H9 (cell line): ENCODE measurements at regions not wholly inside any gene's neighbourhood (a gene's known extent, or its start where the extent isn't known, plus 50 kb on each side); places are given as distances from the start of the nearest gene placed in this dataset.

Source experiments
- DNase-seq: peaks from one replicate; pipeline ENCODE4 v3.0.0-alpha.2; 2017
- H2AFZ ChIP-seq: one replicate; pipeline ENCODE4 v1.6.1; 2013; ENCODE audit warnings: mild to moderate bottlenecking, low read length, control low read depth, moderate library complexity
- H2AK5ac ChIP-seq: 2 replicates; pipeline ENCODE4 v1.6.1; 2013; ENCODE audit warnings: low read length, control low read depth, mixed read lengths; ENCODE audit not compliant: insufficient read length
- H2BK120ac ChIP-seq: one replicate; pipeline ENCODE4 v1.6.1; 2013; ENCODE audit warnings: low read depth, mild to moderate bottlenecking, low read length, control low read depth, inconsistent platforms; ENCODE audit not compliant: poor library complexity, severe bottlenecking
- H2BK12ac ChIP-seq: 2 replicates; pipeline ENCODE4 v1.6.1; 2013; ENCODE audit warnings: low read length, control low read depth, mixed read lengths, low read depth; ENCODE audit not compliant: insufficient read length
- H2BK15ac ChIP-seq: 2 replicates; pipeline ENCODE4 v1.6.1; 2013; ENCODE audit warnings: low read depth, low read length, control low read depth
- H2BK20ac ChIP-seq: one replicate; pipeline ENCODE4 v1.6.1; 2013; ENCODE audit warnings: low read depth, mild to moderate bottlenecking, low read length, control low read depth, inconsistent platforms; ENCODE audit not compliant: poor library complexity, severe bottlenecking
- H2BK5ac ChIP-seq: 2 replicates; pipeline ENCODE4 v1.6.1; 2013; ENCODE audit warnings: low read length, control low read depth, mixed read lengths; ENCODE audit not compliant: insufficient read length
- H3K14ac ChIP-seq: 2 replicates; pipeline ENCODE4 v1.6.1; 2013; ENCODE audit warnings: low read length, control low read depth; ENCODE audit not compliant: insufficient read depth
- H3K18ac ChIP-seq: 2 replicates; pipeline ENCODE4 v1.6.1; 2013; ENCODE audit warnings: low read depth, mild to moderate bottlenecking, mixed read lengths, low read length, control low read depth; ENCODE audit not compliant: insufficient read length
- H3K23ac ChIP-seq: 2 replicates; pipeline ENCODE4 v1.6.1; 2013; ENCODE audit warnings: low read length, control low read depth, mixed read lengths, low read depth; ENCODE audit not compliant: insufficient read length
- H3K23me2 ChIP-seq: 2 replicates; pipeline ENCODE4 v1.6.1; 2013; ENCODE audit warnings: low read depth, mild to moderate bottlenecking, mixed read lengths, low read length, control low read depth; ENCODE audit not compliant: insufficient read length, poor library complexity, severe bottlenecking
- H3K27ac ChIP-seq: 2 replicates; pipeline ENCODE4 v1.5.1; 2013; ENCODE audit warnings: low read length, control low read depth, mixed read lengths, low read depth; ENCODE audit not compliant: insufficient read length
- H3K27me3 ChIP-seq: 2 replicates; pipeline ENCODE4 v1.6.1; 2013; ENCODE audit warnings: low read length, control low read depth, inconsistent platforms; ENCODE audit not compliant: insufficient read depth
- H3K4ac ChIP-seq: 2 replicates; pipeline ENCODE4 v1.6.1; 2013; ENCODE audit warnings: low read depth, mild to moderate bottlenecking, control low read depth, inconsistent platforms, low read length, moderate library complexity
- H3K4me1 ChIP-seq: 2 replicates; pipeline ENCODE4 v1.6.1; 2013; ENCODE audit warnings: low read length, control low read depth, inconsistent platforms; ENCODE audit not compliant: insufficient read depth
- H3K4me2 ChIP-seq: 2 replicates; pipeline ENCODE4 v1.6.1; 2013; ENCODE audit warnings: low read length, control low read depth, mixed read lengths; ENCODE audit not compliant: insufficient read length, insufficient read depth
- H3K56ac ChIP-seq: 2 replicates; pipeline ENCODE4 v1.6.1; 2013; ENCODE audit warnings: low read depth, mild to moderate bottlenecking, mixed read lengths, low read length, control low read depth; ENCODE audit not compliant: insufficient read length
- H3K79me1 ChIP-seq: 2 replicates; pipeline ENCODE4 v1.6.1; 2013; ENCODE audit warnings: low read depth, mild to moderate bottlenecking, moderate library complexity, low read length, control low read depth, inconsistent platforms; ENCODE audit not compliant: insufficient read depth, poor library complexity, severe bottlenecking
- H3K79me2 ChIP-seq: 2 replicates; pipeline ENCODE4 v1.6.1; 2013; ENCODE audit warnings: low read length, control low read depth, inconsistent platforms; ENCODE audit not compliant: insufficient read depth
- H3K9ac ChIP-seq: 2 replicates; pipeline ENCODE4 v1.6.1; 2013; ENCODE audit warnings: low read length, control low read depth, mixed read lengths; ENCODE audit not compliant: insufficient read length; ENCODE audit errors: extremely low read depth
- H3K9me3 ChIP-seq: one replicate; pipeline ENCODE4 v1.6.1; 2013; ENCODE audit warnings: low read depth, low read length, inconsistent platforms; ENCODE audit not compliant: control insufficient read depth
- H3T11ph ChIP-seq: one replicate; pipeline ENCODE4 v1.6.1; 2013; ENCODE audit warnings: mild to moderate bottlenecking, low read length, control low read depth, inconsistent platforms
- H4K20me1 ChIP-seq: one replicate; pipeline ENCODE4 v1.6.1; 2013; ENCODE audit not compliant: control insufficient read depth, insufficient read length, insufficient read depth
- H4K5ac ChIP-seq: 2 replicates; pipeline ENCODE4 v1.6.1; 2013; ENCODE audit warnings: low read depth, mild to moderate bottlenecking, mixed read lengths, low read length, control low read depth; ENCODE audit not compliant: insufficient read length
- H4K8ac ChIP-seq: replicated peaks from 2 replicates; pipeline ENCODE4 v1.6.1; 2013; ENCODE audit warnings: low read length, control low read depth, mixed read lengths, low read depth; ENCODE audit not compliant: insufficient read length
- H4K91ac ChIP-seq: 2 replicates; pipeline ENCODE4 v1.6.1; 2013; ENCODE audit warnings: low read depth, mild to moderate bottlenecking, moderate library complexity, mixed read lengths, low read length, control low read depth; ENCODE audit not compliant: insufficient read length
- H3K27ac Mint-ChIP-seq, 3 experiments: 2 replicates in 2 of 3; 3 replicates in 1 of 3; pipeline ENCODE4 v1.8.0; 2020 to 2021; ENCODE audit warnings: mixed read lengths in 3 of 3, mild to moderate bottlenecking in 1 of 3, moderate library complexity in 1 of 3
- H3K27me3 Mint-ChIP-seq: 2 replicates; pipeline ENCODE4 v1.8.0; 2021; ENCODE audit warnings: low read depth, mild to moderate bottlenecking, moderate library complexity, mixed read lengths
- H3K36me3 Mint-ChIP-seq, 3 experiments: 2 replicates in 2 of 3; 3 replicates in 1 of 3; pipeline ENCODE4 v1.8.0; 2020 to 2021; ENCODE audit warnings: low read depth in 3 of 3, mixed read lengths in 3 of 3; ENCODE audit not compliant: insufficient read depth in 1 of 3
- H3K4me1 Mint-ChIP-seq, 2 experiments: 2 replicates each; pipeline ENCODE4 v1.8.0; 2020; ENCODE audit warnings: mixed read lengths in 2 of 2
- H3K4me3 Mint-ChIP-seq, 2 experiments: 2 replicates in 1 of 2; 3 replicates in 1 of 2; pipeline ENCODE4 v1.8.0; 2020 to 2021; ENCODE audit warnings: mild to moderate bottlenecking in 2 of 2, mixed read lengths in 2 of 2, moderate library complexity in 1 of 2
- H3K9me3 Mint-ChIP-seq, 2 experiments: 2 replicates in 1 of 2; 3 replicates in 1 of 2; pipeline ENCODE4 v1.8.0; 2020; ENCODE audit warnings: mild to moderate bottlenecking in 2 of 2, mixed read lengths in 2 of 2, moderate library complexity in 1 of 2
- CTCF ChIP-seq: fragments of 200-600 bp; sonication (generic); conservative IDR thresholded peaks from 3 replicates; pipeline ENCODE4 v1.8.0; 2021; ENCODE audit warnings: antibody characterized with exemption, mild to moderate bottlenecking
- WGBS: extraction: QIAGEN DNeasy Blood & Tissue Kit; methylation state at CpG from one replicate; pipeline ENCODE4 v1.1.7; 2013; ENCODE audit warnings: missing lambda C conversion rate, low lambda C conversion rate, mixed read lengths; ENCODE audit not compliant: insufficient read length; ENCODE audit errors: extremely low coverage; 5-methylcytosine and 5-hydroxymethylcytosine counted together

- Histone ChIP-seq H3T11ph (no peak overlapping the region), H2BK120ac (no peak overlapping the region), H3K4me1 (no peaks in the 10 kb centered on the region), H3K23me2 (no peaks in the 10 kb centered on the region), H4K8ac (no peak overlapping the region), H3K79me1 (no peaks in the 10 kb centered on the region), H3K79me2 (no peaks in the 10 kb centered on the region), H2BK20ac (no peak overlapping the region), H2BK15ac (no peak overlapping the region), H3K9ac (no peak overlapping the region), H3K14ac (no peak overlapping the region), H4K5ac (no peak overlapping the region), H4K91ac (no peak overlapping the region), H3K4me2 (no peak overlapping the region), H2AK5ac (no peak overlapping the region), H3K9me3 (no peaks in the 10 kb centered on the region), H3K23ac (no peak overlapping the region), H2BK5ac (no peak overlapping the region), H3K56ac (no peak overlapping the region), H3K4ac (no peak overlapping the region), H3K27me3 (no peaks in the 10 kb centered on the region), H3K27ac (no peak overlapping the region), H2BK12ac (no peak overlapping the region), H3K18ac (no peak overlapping the region), H4K20me1 (no peaks in the 10 kb centered on the region), H2AFZ (no peak overlapping the region)
- no CpG with 5 or more reads among the region's 5 CpGs for WGBS
- Mint-ChIP-seq H3K4me1 (peaks cover 0 to 10% of the 10 kb centered on the region in 2 experiments; a peak in 1 of 4 replicates), H3K36me3 (no peaks in the 10 kb centered on the region), H3K4me3 (no peak overlapping the region), H3K27ac (no peak overlapping the region), H3K27me3 (peaks cover 43% of the 10 kb centered on the region), H3K9me3 (no peaks in the 10 kb centered on the region)
- TF ChIP-seq CTCF, result no peak
- no peak for DNase-seq
Observed at GRCh38 chr13:40178130-40178529, 488.3 kb downstream of the FOXO1 start.
